BJ (cell line): ENCODE measurements at regions not wholly inside any gene's neighbourhood (a gene's known extent, or its start where the extent isn't known, plus 50 kb on each side); places are given as distances from the start of the nearest gene placed in this dataset.

Experiments used
- CTCF ChIA-PET: fragments of 350-600 bp; formaldehyde crosslinking; extraction: SDS; loops from one replicate; lab custom pipeline; 2021; ENCODE audit warnings: antibody characterized with exemption, inconsistent platforms; lab: Yijun Ruan, JAX
- POLR2A ChIA-PET: fragments of 300-600 bp; sonication (Branson Sonifier 250); formaldehyde crosslinking; extraction: SDS; loops from one replicate; lab custom pipeline; 2021; ENCODE audit warnings: antibody characterized with exemption; lab: Charles Lee
- DNase-seq: peaks from one replicate; pipeline ENCODE4 v3.0.0-alpha.2; 2011; ENCODE audit warnings: low read depth
- H3K27me3 ChIP-seq: 2 replicates; pipeline ENCODE4 v1.6.0; 2011; ENCODE audit warnings: low read length; ENCODE audit not compliant: control insufficient read depth, insufficient read depth
- H3K36me3 ChIP-seq: 2 replicates; pipeline ENCODE4 v1.5.1; 2011; ENCODE audit warnings: low read length; ENCODE audit not compliant: control insufficient read depth, insufficient read depth
- H3K4me3 ChIP-seq: 2 replicates; pipeline ENCODE4 v1.5.1; 2011; ENCODE audit warnings: low read depth, mild to moderate bottlenecking, control low read depth, low read length
- CTCF ChIP-seq: IDR thresholded peaks from 2 replicates; pipeline ENCODE4 v1.5.1; 2011; ENCODE audit warnings: low read depth, mild to moderate bottlenecking, control low read depth, inconsistent platforms, low read length, moderate library complexity; ENCODE audit not compliant: insufficient read depth

GRCh38 chr2:42881732-42882131 is 89.3 kb upstream of the HAAO start:
- Histone ChIP-seq H3K27me3 (no peaks in the 10 kb centered on the region), H3K4me3 (no peak overlapping the region), H3K36me3 (no peaks in the 10 kb centered on the region)
- POLR2A ChIA-PET = no interaction called here
- no peak for TF ChIP-seq CTCF
- DNase-seq = no peak
- CTCF ChIA-PET = interaction anchor here (0.5 to 1.5 kb wide), 3 partner anchors 20 to 767 kb away, joined by 3 to 4 read pairs (median 4); no protein-coding TSS in a partner anchor

GRCh38 chr2:42880738-42881690 is 88.6 kb upstream of the HAAO start:
- Histone ChIP-seq H3K36me3 (no peaks in the 10 kb centered on the region), H3K4me3 (no peak overlapping the region), H3K27me3 (no peaks in the 10 kb centered on the region)
- ChIA-PET POLR2A (interaction anchor here (1.1 kb wide), 1 partner anchor 38 kb away, joined by 4 read pairs; no protein-coding TSS in a partner anchor), CTCF (interaction anchor here (0.5 kb wide), 1 partner anchor 19 kb away, joined by 4 read pairs; no protein-coding TSS in a partner anchor)
- DNase-seq = no peak
- TF ChIP-seq CTCF = no peak

- no peaks in the 10 kb centered on the region for H3K27me3 ChIP-seq
- ChIA-PET CTCF (interaction anchor here (1.2 kb wide), 1 partner anchor 49 kb away, joined by 3 read pairs; no protein-coding TSS in a partner anchor), POLR2A (interaction anchor here (1.1 kb wide), 1 partner anchor 39 kb away, joined by 4 read pairs; no protein-coding TSS in a partner anchor)
- no peak for DNase-seq
- H3K36me3 ChIP-seq = no peaks in the 10 kb centered on the region
- no peak overlapping the region for H3K4me3 ChIP-seq
- TF ChIP-seq CTCF = no peak
These were observed 87.7 kb upstream of the HAAO start for GRCh38 chr2:42879913-42880737.

- ChIA-PET POLR2A (no interaction called here), CTCF (interaction anchor here (0.9 to 1.2 kb wide), 2 partner anchors 20 to 50 kb away, joined by 3 read pairs; no protein-coding TSS in a partner anchor)
- Histone ChIP-seq H3K27me3 (no peaks in the 10 kb centered on the region), H3K4me3 (no peak overlapping the region), H3K36me3 (no peaks in the 10 kb centered on the region)
- DNase-seq = no peak
- TF ChIP-seq CTCF = no peak
These were observed 86.8 kb upstream of the HAAO start for GRCh38 chr2:42879121-42879705.
